HEK293T (cell line): ENCODE measurements at regions not wholly inside any gene's neighbourhood (a gene's known extent, or its start where the extent isn't known, plus 50 kb on each side); places are given as distances from the start of the nearest gene placed in this dataset.

Experiments
- BHLHE40 ChIP-seq: fragments of 450-650 bp; IDR thresholded peaks from 2 replicates; pipeline ENCODE4 v1.6.1; 2016; ENCODE audit warnings: mild to moderate bottlenecking, moderate library complexity, borderline replicate concordance
- FOXA1 ChIP-seq: fragments of 450-650 bp; IDR thresholded peaks from 2 replicates; pipeline ENCODE4 v1.6.1; 2016; ENCODE audit warnings: mild to moderate bottlenecking
- FOXK2 ChIP-seq: fragments of 450-650 bp; IDR thresholded peaks from 2 replicates; pipeline ENCODE4 v1.6.1; 2016; ENCODE audit warnings: mild to moderate bottlenecking
- SP1 ChIP-seq: fragments of 450-650 bp; IDR thresholded peaks from 2 replicates; pipeline ENCODE4 v1.6.1; 2017
- TF ChIP-seq, protein P1 (sequence below): fragments of 450-650 bp; IDR thresholded peaks from 2 replicates; pipeline ENCODE4 v1.6.1; 2016

DNA sequence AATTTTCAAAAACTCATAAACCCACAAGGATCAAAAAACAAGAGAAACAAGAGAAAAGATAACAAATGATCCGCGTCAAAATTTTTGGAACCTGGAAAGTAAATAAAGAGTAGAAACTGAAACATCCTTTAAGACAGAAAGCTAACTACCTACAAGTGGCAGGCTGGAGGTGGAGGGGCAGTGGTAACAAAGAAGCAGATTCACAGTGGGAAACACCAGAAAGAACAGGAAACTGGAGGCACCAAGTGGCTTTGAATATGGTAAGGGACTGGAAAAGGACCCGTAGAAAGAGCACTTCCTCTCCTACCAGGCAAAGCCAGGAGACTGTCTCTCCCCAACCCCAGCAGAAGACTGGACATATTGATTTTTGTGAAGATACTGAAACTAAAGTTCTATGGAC lies 100.6 kb upstream of the TARS1 start:
- TF ChIP-seq FOXK2 = no peak
- no peak for TF ChIP-seq BHLHE40
- TF ChIP-seq FOXA1 = no peak
- no peak for TF ChIP-seq SP1
- TF ChIP-seq, protein P1, sequence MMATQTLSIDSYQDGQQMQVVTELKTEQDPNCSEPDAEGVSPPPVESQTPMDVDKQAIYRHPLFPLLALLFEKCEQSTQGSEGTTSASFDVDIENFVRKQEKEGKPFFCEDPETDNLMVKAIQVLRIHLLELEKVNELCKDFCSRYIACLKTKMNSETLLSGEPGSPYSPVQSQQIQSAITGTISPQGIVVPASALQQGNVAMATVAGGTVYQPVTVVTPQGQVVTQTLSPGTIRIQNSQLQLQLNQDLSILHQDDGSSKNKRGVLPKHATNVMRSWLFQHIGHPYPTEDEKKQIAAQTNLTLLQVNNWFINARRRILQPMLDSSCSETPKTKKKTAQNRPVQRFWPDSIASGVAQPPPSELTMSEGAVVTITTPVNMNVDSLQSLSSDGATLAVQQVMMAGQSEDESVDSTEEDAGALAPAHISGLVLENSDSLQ = no peak
